ENCODE measurements at regions not wholly inside any gene's neighbourhood (a gene's known extent, or its start where the extent isn't known, plus 50 kb on each side); places are given as distances from the start of the nearest gene placed in this dataset.

- H3K4me3 ChIP-seq, result no peak overlapping the region
- no peaks in the 10 kb centered on the region for H3K9me3 ChIP-seq
- H3K4me1 ChIP-seq (ENCODE audit: low read depth), result no peaks in the 10 kb centered on the region
- ATAC-seq (no peak), DNase-seq (no peak)
- no peak for TF ChIP-seq CTCF (IDR thresholded peaks at IDR 0.05)
- no peaks in the 10 kb centered on the region for H3K36me3 ChIP-seq (ENCODE audit: low read depth)
- intact Hi-C loops (cut with DNase I, micrococcal nuclease), result no loop called here
Observed at GRCh38 chr7:116327135-116327534, 116.8 kb downstream of the TES start.

GRCh38 chr7:116327752-116328151 is 117.4 kb downstream of the TES start:
- no peak for DNase-seq
- intact Hi-C loops (cut with DNase I, micrococcal nuclease), result no loop called here
- Histone ChIP-seq H3K9me3 (no peaks in the 10 kb centered on the region), H3K36me3 (ENCODE audit: low read depth) (no peaks in the 10 kb centered on the region), H3K4me1 (ENCODE audit: low read depth) (no peaks in the 10 kb centered on the region), H3K4me3 (no peak overlapping the region)
- no peak for TF ChIP-seq CTCF (IDR thresholded peaks at IDR 0.05)
- ATAC-seq, result no peak

GRCh38 chr7:116328161-116328560 is 117.8 kb downstream of the TES start:
- intact Hi-C loops (cut with DNase I, micrococcal nuclease), result no loop called here
- Histone ChIP-seq H3K4me1 (ENCODE audit: low read depth) (no peaks in the 10 kb centered on the region), H3K4me3 (no peak overlapping the region), H3K36me3 (ENCODE audit: low read depth) (no peaks in the 10 kb centered on the region), H3K9me3 (no peaks in the 10 kb centered on the region)
- DNase-seq (no peak), ATAC-seq (no peak)
- no peak for TF ChIP-seq CTCF (IDR thresholded peaks at IDR 0.05)

GRCh38 chr7:116329686-116330503 is 119.6 kb downstream of the TES start:
- TF ChIP-seq CTCF (IDR thresholded peaks at IDR 0.05), result no peak
- ATAC-seq (no peak), DNase-seq (no peak)
- no peaks in the 10 kb centered on the region for H3K4me1 ChIP-seq (ENCODE audit: low read depth)
- H3K4me3 ChIP-seq, result no peak overlapping the region
- intact Hi-C loops (cut with DNase I, micrococcal nuclease), result no loop called here
- no peaks in the 10 kb centered on the region for H3K9me3 ChIP-seq
- H3K36me3 ChIP-seq (ENCODE audit: low read depth), result no peaks in the 10 kb centered on the region

- Histone ChIP-seq H3K36me3 (ENCODE audit: low read depth) (no peaks in the 10 kb centered on the region), H3K4me1 (ENCODE audit: low read depth) (no peaks in the 10 kb centered on the region), H3K9me3 (no peaks in the 10 kb centered on the region), H3K4me3 (no peak overlapping the region)
- intact Hi-C loops (cut with DNase I, micrococcal nuclease), result no loop called here
- DNase-seq (no peak), ATAC-seq (no peak)
- no peak for TF ChIP-seq CTCF (IDR thresholded peaks at IDR 0.05)
Observed at GRCh38 chr7:116331020-116331419, 120.7 kb downstream of the TES start.
